Heart left ventricle (tissue), 16 donors: ENCODE measurements at regions not wholly inside any gene's neighbourhood (a gene's known extent, or its start where the extent isn't known, plus 50 kb on each side); places are given as distances from the start of the nearest gene placed in this dataset.
A peak's percentile ranks its signal among the peaks of the same experiment; 100 is the strongest.

Experiments
- ATAC-seq, 4 donors: fragments of 200-7000 bp; cut with Tn5 transposase; one replicate each; pipeline ENCODE4 v1.9.1; 2020 to 2022; ENCODE audit warnings: moderate library complexity in 4 of 4, mild to moderate bottlenecking in 3 of 4, moderate number of reproducible peaks in 1 of 4
- DNase-seq, 5 donors: peaks; one replicate each; pipeline ENCODE4 v3.0.0-alpha.2; 2020
- H3K27ac ChIP-seq, 12 donors: fragments of 200-600 bp; sonication (generic) in 4 of 12; one replicate each; pipeline versions ENCODE4 v1.5.0 to v1.8.0; 2016 to 2022; ENCODE audit warnings: mild to moderate bottlenecking in 2 of 12
- H3K27me3 ChIP-seq, 9 donors: fragments of 200-600 bp; sonication (generic) in 2 of 9; one replicate each; pipeline versions ENCODE4 v1.5.1 to v1.8.0; 2016 to 2022; ENCODE audit warnings: mild to moderate bottlenecking in 3 of 9
- H3K36me3 ChIP-seq, 9 donors: fragments of 200-600 bp; sonication (generic) in 2 of 9; one replicate each; pipeline versions ENCODE4 v1.5.0 to v1.8.0; 2018 to 2022; ENCODE audit warnings: mild to moderate bottlenecking in 2 of 9
- H3K4me1 ChIP-seq, 12 donors: fragments of 200-600 bp; sonication (generic) in 4 of 12; one replicate each; pipeline versions ENCODE4 v1.5.0 to v1.8.0; 2016 to 2022; ENCODE audit warnings: mild to moderate bottlenecking in 3 of 12
- H3K4me3 ChIP-seq, 12 donors: fragments of 200-600 bp; sonication (generic) in 4 of 12; one replicate each; pipeline versions ENCODE4 v1.5.0 to v1.8.0; 2017 to 2022; ENCODE audit warnings: mild to moderate bottlenecking in 9 of 12, moderate library complexity in 4 of 12
- H3K9me3 ChIP-seq, 12 donors: fragments of 200-600 bp; sonication (generic) in 4 of 12; one replicate each; pipeline versions ENCODE4 v1.5.0 to v1.8.0; 2016 to 2022; ENCODE audit warnings: mild to moderate bottlenecking in 1 of 12
- POLR2A ChIP-seq, 2 donors: fragments of 450-650 bp; IDR thresholded peaks; one replicate each; pipeline ENCODE4 v1.6.1; 2017; ENCODE audit warnings: antibody characterized with exemption in 2 of 2, mild to moderate bottlenecking in 2 of 2, moderate library complexity in 2 of 2
- WGBS, 4 donors: extraction: QIAGEN DNeasy Blood & Tissue Kit in 2 of 4; methylation state at CpG; one replicate each; pipeline versions ENCODE4 v1.1.5 to v1.1.7; 2013 to 2018; 5-methylcytosine and 5-hydroxymethylcytosine counted together
- intact Hi-C, 10 donors: fragments of 100-400 bp; cut with DNase I; formaldehyde crosslinking; loops; one replicate each; pipeline versions ENCODE4 v1.11.1 to v1.14.2; 2022
- TF ChIP-seq, protein P1 (sequence below), 12 donors: fragments of 200-600 bp; sonication (generic) in 4 of 12; IDR thresholded peaks; one replicate each; pipeline versions ENCODE4 v1.5.0 to v1.8.0; 2018 to 2022; ENCODE audit warnings: antibody characterized with exemption in 12 of 12, mild to moderate bottlenecking in 5 of 12
- donor health status: ischemic (EF 13 %, LVEDD 7.1; RV severe dilation, severe dysfunction).
- donor health status: healthy with polysubstance abuse.
- donor health status: DM: no; HTN: yes; CAD: no.
- donor health status: DM: no; HTN: no; CAD: no.
- donor health status: ischemic (EF 25% LVEDD 6.9; RV normal size, moderate dysfunction).
- donor health status: ischemic (EF 25% LVEDD 5.7; RV mildly dilated, moderate dysfunction).
- donor health status: healthy.
- donor health status: DM: yes; HTN: yes; CAD: no.
- donor health status: ischemic (EF 35%, LVEDD 5.7; RV mildly dilated, moderate dysfunction).
- donor health status: nonischemic (EF 11% LVEDD 7.7; RV severe dilation, severe dysfunction).
- donor health status: DM: yes; HTN: yes; CAD: no.
- donor health status: PGD.
- donor health status: ischemic (EF 29% LVEDD 5.4; RV normal size, mild dysfunction).
- donor health status: nonischemic (EF 23%, LVEDD 6.1; RV moderate dilation, normal function).

DNA sequence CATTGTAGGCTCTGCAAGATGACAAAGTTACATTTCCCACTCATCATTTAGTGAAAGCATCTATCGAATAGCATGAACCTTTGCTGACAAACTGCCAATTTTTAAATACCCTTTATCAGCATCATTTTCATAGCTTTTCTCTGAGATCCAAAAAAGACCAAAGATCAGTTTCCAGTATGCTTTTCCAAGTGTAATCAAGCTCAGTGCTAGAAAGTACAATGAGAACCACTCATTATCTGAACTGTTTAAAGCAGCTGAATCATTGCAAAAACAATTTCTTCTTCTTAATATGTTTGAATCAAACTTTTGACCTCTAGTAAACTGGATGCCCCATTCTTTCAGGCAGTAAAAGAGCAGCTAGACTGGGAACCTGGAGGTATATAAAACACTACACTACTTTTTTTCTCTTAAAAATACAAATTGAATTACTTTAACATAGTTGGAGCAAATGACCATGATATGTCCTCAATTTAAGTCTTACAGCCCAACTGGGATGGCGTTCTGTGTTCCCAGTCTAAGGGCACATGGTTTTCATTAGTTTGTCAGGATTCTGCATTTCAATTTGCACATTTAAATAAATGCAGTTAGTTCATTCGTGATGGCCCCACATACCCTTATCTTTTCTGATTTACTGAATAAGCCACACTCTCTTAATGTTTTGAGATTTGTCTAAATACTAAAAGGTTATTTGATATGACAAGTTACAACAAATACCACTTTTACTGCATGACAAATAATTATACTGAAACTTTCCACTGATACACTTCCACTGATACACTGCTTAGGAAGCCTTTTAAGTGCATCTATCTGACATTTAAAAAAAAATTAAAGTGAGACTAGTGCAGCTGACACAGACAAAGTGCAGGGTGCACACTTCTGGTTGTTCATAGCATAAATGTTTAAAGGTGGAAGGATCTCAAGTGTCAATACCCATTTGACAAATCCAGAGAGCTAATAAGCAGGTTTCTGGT, 146.0 kb upstream of the FRMD4B start:
- ATAC-seq = no peak
- no peak overlapping the region for H3K4me3 ChIP-seq
- intact Hi-C loops = no loop called here
- 67 to 80% (median 74%) methylated on average over 3 of the region's 3 CpGs for WGBS, 4 donors
- H3K27me3 ChIP-seq = no peaks in the 10 kb centered on the region
- no peaks in the 10 kb centered on the region for H3K9me3 ChIP-seq
- no peak overlapping the region for H3K27ac ChIP-seq
- no peak for TF ChIP-seq POLR2A (IDR thresholded peaks at IDR 0.05)
- TF ChIP-seq, protein P1, sequence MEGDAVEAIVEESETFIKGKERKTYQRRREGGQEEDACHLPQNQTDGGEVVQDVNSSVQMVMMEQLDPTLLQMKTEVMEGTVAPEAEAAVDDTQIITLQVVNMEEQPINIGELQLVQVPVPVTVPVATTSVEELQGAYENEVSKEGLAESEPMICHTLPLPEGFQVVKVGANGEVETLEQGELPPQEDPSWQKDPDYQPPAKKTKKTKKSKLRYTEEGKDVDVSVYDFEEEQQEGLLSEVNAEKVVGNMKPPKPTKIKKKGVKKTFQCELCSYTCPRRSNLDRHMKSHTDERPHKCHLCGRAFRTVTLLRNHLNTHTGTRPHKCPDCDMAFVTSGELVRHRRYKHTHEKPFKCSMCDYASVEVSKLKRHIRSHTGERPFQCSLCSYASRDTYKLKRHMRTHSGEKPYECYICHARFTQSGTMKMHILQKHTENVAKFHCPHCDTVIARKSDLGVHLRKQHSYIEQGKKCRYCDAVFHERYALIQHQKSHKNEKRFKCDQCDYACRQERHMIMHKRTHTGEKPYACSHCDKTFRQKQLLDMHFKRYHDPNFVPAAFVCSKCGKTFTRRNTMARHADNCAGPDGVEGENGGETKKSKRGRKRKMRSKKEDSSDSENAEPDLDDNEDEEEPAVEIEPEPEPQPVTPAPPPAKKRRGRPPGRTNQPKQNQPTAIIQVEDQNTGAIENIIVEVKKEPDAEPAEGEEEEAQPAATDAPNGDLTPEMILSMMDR (IDR thresholded peaks at IDR 0.05) = no peak
- H3K36me3 ChIP-seq = no peaks in the 10 kb centered on the region
- DNase-seq = no peak
- peaks cover 0 to 17% (median 0%) of the 10 kb centered on the region in 12 donors for H3K4me1 ChIP-seq

DNA sequence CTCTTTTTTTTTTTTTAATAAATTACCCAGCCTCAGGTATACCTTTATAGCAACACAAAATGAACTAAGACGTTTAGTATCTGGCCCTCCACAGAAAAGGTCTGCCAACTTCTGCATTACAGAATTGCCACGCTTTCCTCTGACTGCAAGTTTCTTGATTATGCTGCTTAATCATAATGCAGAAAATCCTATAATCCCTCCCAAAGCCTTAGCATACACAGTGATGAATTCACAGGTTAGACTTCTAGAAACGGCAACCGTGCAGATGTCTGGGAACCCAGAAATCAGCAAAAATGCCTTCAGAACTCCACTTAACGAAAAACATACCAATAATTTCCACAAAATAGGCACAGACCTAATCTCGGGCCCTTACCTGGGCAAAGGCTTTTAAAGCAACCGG, 144.7 kb upstream of the FRMD4B start:
- no peaks in the 10 kb centered on the region for H3K27me3 ChIP-seq
- H3K4me3 ChIP-seq = no peak overlapping the region
- no peaks in the 10 kb centered on the region for H3K36me3 ChIP-seq
- intact Hi-C loops = no loop called here
- DNase-seq (no peak), ATAC-seq (no peak)
- no peaks in the 10 kb centered on the region for H3K9me3 ChIP-seq
- no peak overlapping the region for H3K27ac ChIP-seq
- TF ChIP-seq, protein P1 (IDR thresholded peaks at IDR 0.05) = no peak
- no peak for TF ChIP-seq POLR2A (IDR thresholded peaks at IDR 0.05)
- peaks cover 0 to 26% (median 0%) of the 10 kb centered on the region in 12 donors for H3K4me1 ChIP-seq
- 95 to 96% (median 96%) methylated on average over 7 of the region's 7 CpGs for WGBS, 4 donors

DNA sequence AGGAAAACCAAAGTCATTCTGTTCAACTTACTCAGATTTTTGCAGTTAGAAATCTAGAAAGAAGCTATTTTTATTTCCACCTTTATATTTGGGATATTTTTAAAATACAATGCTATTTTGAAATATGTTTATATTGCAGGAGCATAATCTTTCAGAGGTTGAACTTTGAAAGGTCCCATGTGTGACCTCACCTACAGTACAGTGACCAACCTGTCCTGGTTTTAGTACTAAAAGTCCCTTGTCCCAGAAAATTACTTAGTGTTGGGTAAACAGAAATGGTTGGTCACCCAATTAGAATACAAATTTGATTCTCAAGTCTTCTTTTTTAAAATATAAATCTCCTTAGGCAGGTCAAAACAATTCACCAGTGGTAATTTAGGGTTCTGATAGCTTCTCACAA, 141.6 kb upstream of the FRMD4B start:
- TF ChIP-seq, protein P1 (IDR thresholded peaks at IDR 0.05) = no peak
- TF ChIP-seq POLR2A (IDR thresholded peaks at IDR 0.05) = no peak
- ATAC-seq (no peak), DNase-seq (no peak)
- Histone ChIP-seq H3K4me3 (no peak overlapping the region), H3K36me3 (no peaks in the 10 kb centered on the region), H3K27me3 (no peaks in the 10 kb centered on the region), H3K9me3 (peaks cover 0 to 4% (median 0%) of the 10 kb centered on the region in 12 donors), H3K27ac (no peak overlapping the region), H3K4me1 (peaks cover 0 to 32% (median 0%) of the 10 kb centered on the region in 12 donors)
- intact Hi-C loops = no loop called here

DNA sequence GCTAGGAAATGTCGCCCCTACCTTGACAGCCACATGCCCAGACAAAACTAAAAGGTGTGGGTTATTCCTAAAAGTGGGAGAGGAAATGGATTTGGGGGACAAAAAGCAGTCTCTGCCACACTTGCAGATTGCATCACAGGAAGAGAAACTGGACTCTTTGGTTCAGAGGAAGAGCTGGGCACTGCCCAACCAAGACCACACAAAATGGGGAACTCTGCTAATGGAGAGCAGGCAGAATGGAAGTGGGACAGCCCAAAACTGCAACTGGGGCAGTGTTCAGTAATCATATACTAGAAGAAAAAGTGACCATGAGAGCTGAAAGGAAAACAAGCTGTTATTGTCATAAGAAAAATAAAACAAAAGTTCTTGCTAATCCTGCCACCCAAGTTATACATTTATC, 138.9 kb upstream of the FRMD4B start:
- DNase-seq (no peak), ATAC-seq (peak in 1 of 4 donors; percentile 45)
- peaks cover 0 to 32% (median 0%) of the 10 kb centered on the region in 12 donors for H3K4me1 ChIP-seq
- no peaks in the 10 kb centered on the region for H3K36me3 ChIP-seq
- TF ChIP-seq, protein P1 (IDR thresholded peaks at IDR 0.05) = no peak
- TF ChIP-seq POLR2A (IDR thresholded peaks at IDR 0.05) = no peak
- no peak overlapping the region for H3K4me3 ChIP-seq
- intact Hi-C loops = no loop called here
- H3K27ac ChIP-seq = peak overlapping the region in 1 of 12 donors; percentile 57
- H3K27me3 ChIP-seq = no peaks in the 10 kb centered on the region
- WGBS, 4 donors = 89 to 95% (median 91%) methylated on average over 1 of the region's 1 CpG
- peaks cover 0 to 4% (median 0%) of the 10 kb centered on the region in 12 donors for H3K9me3 ChIP-seq
